SK-N-SH treated with all-trans-retinoic acid at 6 μM for 48 hours (cell line): ENCODE measurements at regions not wholly inside any gene's neighbourhood (a gene's known extent, or its start where the extent isn't known, plus 50 kb on each side); places are given as distances from the start of the nearest gene placed in this dataset.

Experiments used
- ARNTL ChIP-seq: fragments of 450-650 bp; formaldehyde crosslinking; IDR thresholded peaks from 2 replicates; pipeline ENCODE4 v1.5.0; 2020; ENCODE audit warnings: low read depth, mild to moderate bottlenecking, moderate library complexity, borderline replicate concordance
- PPARA ChIP-seq: fragments of 250-450 bp; sonication (Bioruptor Pico); IDR thresholded peaks from 2 replicates; pipeline ENCODE4 v1.5.0; 2020; ENCODE audit warnings: mild to moderate bottlenecking, borderline replicate concordance
- ZNF70 ChIP-seq: fragments of 450-650 bp; formaldehyde crosslinking; IDR thresholded peaks from 2 replicates; pipeline ENCODE4 v1.5.0; 2020; ENCODE audit warnings: mild to moderate bottlenecking, moderate library complexity

- TF ChIP-seq PPARA (CRISPR knock-in tag) (no peak), ARNTL (CRISPR knock-in tag) (no peak), ZNF70 (CRISPR knock-in tag) (no peak)
Measured at GRCh38 chr3:187922704-187923416, 177.6 kb upstream of the BCL6 start.
